GM19043 (cell line): ENCODE measurements at regions not wholly inside any gene's neighbourhood (a gene's known extent, or its start where the extent isn't known, plus 50 kb on each side); places are given as distances from the start of the nearest gene placed in this dataset.

Source experiments
- ATAC-seq: cut with Tn5 transposase; IDR thresholded peaks from one replicate; pipeline ENCODE4 v1.9.1; 2021; ENCODE audit warnings: low read depth; ENCODE audit not compliant: unreplicated experiment

DNA sequence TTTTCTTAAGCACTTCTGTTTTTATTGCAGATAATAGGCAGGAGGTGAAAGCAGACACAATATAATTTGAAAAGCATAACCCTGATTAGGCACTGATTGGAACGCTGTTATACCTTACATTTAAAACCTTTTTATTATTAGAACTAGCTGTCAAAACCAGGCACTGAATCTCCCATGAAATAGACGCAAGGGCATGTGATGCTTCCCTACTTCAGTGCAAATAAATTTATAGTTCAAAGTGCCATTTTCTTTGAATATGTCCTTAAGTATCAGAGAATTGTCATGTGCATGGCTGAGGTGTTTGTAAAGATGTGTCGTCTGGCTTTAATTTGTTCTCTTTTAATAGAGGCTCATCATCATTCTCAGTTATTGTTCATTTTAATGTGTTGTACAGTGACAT is 386.0 kb downstream of the NR2F2 start:
- ATAC-seq = no peak

DNA sequence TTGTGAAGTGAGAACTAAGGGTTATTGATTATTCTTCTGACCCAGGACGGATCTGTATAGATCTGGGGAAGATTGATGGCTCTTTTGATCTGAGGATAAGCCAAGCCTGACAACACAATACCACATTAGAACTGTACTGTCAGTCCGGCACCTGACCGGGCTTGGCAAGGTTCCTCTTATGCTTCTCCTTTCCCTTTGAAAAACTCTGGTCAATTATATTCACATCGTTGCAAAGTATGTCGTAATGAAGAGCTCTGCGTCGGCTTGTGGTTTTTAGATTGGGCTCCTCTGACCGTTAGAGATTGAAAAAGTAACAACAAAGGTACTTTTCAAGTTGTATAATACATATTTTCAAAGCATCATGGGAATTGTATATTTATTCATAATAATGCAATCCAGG is 389.8 kb downstream of the NR2F2 start:
- ATAC-seq = no peak

DNA sequence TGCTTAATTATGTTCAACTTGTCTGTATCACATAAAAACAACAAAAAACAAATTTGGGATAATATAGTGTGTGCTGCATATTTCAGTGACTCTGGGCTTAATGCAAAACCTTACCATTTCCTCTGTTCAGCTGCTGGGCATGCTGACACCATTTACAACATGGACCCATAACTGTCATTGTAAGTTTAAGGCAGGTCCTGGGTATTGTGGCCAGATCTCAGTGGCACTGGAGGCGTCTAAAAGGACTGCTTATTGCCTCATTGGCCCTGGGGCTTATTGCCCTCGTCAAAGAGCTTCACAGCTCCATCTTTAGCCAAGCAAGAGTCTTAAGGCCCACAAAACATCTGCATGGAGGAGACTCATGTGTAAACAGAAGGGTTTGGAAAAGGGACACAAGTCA is 390.2 kb downstream of the NR2F2 start:
- ATAC-seq = no peak

DNA sequence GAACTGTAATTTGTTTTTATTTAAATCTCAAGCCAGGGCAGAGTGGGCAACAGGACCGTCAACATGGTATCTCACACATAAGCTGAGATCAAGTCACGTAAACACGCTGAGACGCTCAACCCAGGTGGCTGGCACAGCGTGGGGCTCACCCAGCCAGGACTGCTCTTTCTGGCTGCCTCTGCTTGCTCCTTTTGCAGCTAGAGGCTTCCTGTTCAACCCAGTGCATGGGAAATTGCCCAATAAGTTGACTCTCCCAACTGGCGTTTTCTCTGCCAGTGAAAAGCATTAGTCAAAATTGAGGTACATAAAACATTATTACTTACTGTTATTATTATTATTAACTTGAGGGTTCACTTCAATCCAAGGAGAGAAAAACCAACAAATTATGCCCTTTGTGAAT is 398.1 kb downstream of the NR2F2 start:
- no peak for ATAC-seq

DNA sequence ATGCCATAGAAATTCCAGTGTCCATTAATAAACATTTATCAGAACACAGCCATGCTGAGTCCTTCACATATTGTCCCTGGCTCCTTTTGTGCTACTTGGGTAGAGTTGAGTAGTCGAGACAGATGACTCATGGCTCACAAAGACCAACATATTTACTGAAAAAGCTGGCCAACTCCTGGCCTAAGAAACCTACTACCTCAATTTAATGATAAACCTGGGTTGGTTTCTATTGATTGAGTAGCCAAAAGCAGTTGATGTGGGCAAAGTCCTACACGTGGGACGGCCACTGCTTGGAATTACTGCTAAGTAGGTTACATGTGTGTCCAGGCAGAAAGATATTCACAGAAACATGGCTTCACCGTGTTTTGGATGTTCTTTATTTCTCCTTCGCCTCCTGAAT is 402.2 kb downstream of the NR2F2 start:
- ATAC-seq = no peak

DNA sequence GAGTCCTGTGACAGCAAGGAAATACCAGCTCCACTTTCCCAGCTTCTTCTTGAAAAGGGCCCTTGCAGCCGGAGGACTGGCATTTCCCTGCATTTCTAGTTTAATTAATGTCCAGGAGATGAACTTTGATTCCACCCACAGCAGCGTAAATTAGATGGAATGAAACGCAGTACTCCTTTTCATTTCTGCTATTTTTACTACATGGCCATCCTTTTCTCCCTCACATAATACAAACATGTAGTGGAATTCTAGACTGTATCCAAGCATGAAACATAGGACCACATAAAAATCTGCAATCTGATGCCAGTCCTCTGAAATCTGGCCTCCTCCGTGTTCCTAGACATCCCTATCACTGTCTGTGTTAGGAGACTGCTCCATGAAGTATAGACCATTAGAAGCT is 403.2 kb downstream of the NR2F2 start:
- ATAC-seq = no peak

DNA sequence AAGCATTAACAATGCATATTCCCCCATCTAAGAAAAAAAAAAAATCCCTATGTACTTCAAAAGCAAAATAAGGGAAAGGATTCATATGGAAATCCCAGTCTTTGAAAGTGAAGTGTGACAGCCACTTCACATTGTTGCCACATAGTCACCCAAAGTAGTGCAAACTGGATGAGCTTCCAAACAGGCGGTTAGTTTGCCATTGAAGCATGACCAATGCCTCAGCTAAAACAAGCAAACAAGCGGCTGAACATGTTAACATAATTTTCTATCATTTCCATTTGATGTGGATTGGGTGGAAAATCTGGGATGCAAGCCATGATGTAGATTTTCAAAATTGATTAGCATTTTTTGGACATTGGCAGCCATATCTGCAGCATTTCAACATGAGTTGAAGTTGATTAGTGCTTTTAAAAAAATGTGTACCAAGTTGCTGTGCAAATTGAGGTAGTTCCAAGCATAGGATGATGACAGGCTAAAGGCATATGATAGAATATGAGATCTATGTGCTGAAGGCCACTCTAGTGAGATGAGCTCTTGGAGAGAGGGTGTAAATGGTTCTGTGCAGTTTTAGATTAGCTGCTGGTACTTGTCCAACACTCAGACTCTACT is 405.2 kb downstream of the NR2F2 start:
- ATAC-seq = no peak

DNA sequence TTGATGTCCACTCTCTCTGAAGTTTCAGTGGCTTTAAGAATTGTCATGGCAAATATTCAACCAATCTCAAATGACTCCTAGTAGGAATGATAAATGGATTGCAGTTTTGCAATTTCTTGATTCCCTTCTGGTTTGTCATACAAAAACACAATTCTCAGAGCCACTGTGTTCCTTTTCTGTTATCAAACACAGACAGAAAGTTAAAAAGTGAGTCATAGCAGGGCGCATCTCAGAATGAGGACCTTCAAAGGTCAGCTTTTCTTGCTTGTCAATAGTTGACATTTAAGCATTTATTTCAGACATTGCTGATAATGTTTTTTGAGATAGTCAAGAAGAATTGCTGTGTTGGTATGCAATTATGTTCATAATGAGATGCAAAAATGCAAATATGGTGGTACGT is 405.9 kb downstream of the NR2F2 start:
- ATAC-seq = no peak

DNA sequence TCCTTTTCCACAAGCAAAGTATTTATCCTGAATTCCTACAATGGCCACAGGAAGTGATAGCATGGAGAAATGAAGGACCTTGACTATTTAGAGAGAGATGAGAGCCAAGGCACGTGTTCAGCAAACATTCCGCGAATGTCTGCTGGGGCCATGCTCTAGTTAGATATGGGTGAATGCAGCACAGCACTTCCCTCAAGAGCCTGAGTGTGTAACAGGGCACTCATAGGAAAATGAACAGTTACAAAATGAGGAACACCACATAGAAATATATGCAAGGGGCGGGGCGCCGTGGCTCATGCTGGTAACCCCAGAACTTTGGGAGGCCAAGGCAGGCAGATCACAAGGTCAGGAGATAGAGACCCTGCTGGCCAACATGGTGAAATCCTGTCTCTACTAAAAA is 406.9 kb downstream of the NR2F2 start:
- ATAC-seq = no peak

DNA sequence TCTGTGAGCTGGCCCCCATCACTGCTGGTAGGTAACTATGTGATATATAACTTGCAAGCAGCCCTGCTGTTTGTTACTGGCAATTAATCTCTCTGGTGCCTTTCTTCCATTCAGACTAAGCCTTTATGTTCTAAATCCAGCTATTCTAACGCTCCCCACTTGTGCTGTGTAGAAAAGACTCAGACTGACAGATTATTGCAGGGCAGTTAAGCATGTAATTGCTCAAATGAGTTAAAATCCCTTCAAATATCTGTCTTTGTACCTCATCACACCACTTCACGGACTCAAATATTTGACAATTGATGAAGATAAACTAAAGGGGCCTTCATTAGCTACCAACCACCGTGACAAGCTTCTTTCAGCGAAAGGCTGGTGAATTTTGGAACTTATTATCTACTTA is 416.2 kb downstream of the NR2F2 start:
- no peak for ATAC-seq

DNA sequence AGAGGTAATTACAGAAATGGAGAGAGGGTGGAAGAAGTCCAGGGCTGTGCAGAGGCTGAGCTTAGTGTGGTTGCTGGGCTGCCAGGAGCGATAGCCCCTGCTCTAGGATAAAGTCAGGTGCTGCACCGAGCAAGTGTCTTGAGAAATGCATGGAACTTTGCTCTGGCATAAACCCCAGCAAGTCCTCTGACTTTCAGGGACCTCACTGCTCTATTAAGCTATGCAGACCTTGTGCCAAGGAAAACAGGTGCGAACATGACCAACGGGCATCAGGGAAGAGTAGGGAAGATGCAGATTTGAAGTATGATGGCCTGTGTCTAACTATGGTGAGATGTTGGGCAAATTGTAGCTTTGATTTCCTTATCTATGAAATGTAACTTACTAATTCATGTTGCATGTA is 416.8 kb downstream of the NR2F2 start:
- no peak for ATAC-seq

DNA sequence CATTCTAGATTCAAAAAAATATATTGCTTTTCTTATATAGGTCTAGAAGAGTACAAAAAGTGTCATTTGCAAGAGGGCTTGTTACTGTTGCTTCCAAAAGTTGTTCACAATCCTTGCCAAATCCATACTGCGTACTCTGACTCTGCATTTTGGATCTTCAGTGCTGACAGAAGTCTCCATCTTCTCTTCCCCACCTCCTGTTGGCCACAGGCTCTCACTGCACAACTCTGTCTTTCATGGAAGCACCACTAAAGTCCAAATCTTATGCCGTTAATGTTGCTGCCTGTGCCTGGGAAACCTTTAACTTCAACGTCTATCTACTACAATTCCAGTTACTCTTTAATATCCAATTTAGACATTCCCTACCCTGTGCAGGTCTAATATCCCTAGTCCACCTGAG is 419.9 kb downstream of the NR2F2 start:
- no peak for ATAC-seq

DNA sequence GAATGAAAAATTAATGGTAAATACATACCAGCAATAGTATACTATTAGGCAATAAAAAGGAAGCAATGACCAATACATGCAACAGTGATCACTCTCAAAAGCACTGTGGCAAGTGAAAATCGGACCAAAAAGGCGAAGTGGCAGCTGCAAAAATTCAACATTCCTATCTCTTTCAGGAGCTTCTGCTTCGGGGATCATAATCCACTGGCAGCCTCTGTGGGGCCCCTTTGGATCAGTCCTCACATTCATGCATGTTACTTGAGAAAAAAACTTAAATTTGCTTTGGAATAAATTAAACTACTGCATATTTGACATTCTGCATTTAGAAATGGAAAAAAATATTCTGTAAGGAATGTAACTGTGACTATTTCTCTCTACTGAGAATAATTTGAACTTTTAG is 425.6 kb downstream of the NR2F2 start:
- ATAC-seq = no peak

DNA sequence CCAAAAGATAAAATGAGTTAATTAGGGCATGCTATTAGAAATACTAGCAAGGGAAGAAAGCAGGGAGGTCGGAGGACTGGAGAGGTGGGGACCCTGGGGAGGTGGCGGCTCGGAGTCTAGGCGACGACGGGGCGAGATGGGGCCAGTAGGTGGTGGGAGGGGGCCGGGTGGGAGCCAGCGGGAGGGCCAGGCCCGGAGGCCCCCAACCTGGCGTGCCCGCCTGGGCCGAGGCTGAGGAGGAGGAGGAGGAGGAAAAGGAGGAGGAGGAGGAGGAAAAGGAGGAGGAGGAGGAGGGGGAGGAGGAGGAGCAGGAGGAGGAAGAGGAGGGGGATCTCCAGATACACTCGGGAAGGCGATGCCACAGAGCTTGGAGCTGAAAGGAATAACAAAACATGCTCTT is 426.2 kb downstream of the NR2F2 start:
- ATAC-seq = no peak

DNA sequence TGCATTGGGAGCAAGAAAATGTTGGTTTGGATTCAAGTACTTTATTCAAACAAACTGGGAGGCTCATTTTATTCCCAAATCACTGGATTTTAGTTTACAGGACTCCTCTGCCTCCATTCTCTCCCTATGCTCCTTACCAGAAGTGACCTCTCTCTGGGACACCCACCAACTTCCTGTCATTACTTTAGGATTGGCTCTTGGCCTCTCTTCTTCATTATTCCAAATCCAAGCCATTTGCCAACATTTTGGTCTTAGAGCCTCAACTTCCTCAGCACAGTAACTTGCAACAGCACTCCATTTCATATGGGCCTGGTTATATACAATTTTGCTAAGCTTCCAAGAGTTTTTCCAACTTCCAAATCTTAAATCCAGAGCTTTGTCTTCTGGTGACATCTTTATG is 432.1 kb downstream of the NR2F2 start:
- ATAC-seq = no peak

DNA sequence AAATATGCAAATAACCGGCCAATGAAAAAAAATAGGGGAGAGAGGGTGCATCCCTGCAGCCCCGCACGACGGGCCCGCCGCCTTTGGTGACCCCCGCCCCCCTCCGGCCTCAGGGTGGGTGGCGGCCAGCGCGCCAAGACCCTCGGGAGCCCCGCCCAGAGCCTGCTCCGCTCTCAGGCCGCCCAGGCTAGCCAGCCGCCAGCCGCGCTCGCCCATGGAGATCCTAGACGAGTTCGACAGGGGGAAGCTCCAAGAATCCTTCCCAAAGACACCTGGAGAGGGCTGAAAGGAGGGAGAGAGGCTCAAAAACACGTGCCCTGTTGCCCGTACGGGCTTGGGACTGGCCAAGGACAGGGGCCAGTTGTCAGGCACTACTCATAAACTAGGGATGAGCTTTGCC is 434.0 kb downstream of the NR2F2 start:
- no peak for ATAC-seq

DNA sequence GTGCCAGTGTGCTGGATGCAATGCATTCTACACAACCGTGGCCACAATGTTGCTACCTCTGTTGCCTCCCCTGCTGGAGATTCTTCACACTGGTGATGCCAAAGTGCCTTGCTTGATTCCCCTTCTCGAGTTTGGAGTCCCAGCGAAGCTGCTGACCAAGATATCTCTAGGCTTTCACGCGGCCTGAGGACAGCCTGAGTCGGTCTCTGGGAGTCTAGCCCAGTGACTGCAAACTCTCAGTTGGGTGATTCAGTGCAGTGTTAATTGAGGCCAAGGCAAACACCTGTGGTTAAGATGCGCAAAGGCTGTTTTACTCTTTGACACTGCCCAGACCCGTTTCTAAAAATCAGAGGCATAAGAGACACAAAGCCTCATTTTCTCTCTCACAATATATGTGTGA is 434.4 kb downstream of the NR2F2 start:
- ATAC-seq = no peak

DNA sequence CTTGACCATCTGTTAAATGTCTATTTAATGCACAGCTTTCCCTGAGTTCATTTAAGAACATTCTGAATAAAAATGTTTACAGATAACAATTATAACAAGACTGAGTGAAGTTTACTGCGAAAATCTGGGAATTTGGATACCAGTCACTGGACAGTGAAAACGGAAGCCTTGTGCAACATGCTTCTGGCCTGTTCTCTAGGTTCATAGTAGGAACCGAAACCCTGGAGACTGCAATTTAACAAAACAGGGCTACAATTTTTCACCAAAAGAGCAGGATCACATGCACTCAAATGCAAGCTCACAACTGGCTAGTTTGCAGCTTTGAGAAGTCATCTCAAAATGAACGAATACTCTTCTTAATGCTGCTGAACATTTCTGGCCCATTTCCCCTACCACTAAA is 435.9 kb downstream of the NR2F2 start:
- ATAC-seq = no peak

DNA sequence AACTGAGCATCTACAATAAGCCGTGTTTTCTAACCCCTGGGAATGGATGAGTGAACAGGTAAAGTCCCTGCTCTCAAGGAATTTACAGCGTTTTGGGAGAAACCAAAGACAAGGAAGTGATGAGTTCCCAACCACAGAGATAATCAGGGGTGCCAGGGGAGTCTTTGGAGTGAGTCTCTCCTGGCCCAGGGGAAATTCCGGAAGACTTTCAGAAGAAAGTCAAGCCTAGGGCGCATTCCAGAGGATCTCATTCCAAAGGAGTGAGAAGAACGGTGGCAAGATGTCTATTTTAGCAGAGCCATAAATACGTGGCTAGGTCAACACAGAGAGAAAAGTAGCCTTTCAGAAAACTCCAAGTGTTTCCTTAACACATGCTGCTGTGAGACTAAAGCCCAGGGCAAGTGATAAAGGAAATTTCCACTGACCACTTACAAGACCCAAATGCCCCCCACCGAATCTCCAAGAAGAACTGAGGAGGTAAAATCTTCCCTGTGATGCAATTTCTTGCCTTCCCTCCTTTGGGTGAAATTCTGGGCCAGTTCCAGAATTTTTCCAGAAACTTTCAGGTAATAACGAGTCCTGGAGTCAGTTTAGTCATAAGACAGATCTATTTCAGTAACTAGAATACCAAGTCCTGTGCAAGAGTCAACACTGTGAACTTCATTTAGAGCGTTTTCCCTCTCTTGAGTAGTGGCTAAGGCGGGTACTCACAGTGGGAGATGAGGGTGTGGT is 437.4 kb downstream of the NR2F2 start:
- no peak for ATAC-seq

DNA sequence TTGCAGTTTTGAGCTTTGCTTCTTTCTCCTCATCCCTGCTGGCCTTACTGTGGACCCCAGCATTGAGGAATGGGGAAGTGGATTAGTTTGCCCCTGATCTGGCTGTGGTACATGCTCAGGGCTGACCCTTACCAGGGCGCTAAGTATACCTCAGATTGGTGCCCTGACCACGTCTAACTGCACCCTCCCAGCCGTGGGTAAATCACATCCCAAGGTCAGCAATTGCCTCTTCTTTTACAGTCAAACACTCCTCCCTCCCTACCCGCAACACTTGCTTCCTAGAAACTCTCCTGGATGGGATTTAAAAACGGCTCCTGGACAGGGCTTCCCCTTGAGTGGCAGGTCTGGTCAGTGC is 437.9 kb downstream of the NR2F2 start:
- ATAC-seq = no peak

DNA sequence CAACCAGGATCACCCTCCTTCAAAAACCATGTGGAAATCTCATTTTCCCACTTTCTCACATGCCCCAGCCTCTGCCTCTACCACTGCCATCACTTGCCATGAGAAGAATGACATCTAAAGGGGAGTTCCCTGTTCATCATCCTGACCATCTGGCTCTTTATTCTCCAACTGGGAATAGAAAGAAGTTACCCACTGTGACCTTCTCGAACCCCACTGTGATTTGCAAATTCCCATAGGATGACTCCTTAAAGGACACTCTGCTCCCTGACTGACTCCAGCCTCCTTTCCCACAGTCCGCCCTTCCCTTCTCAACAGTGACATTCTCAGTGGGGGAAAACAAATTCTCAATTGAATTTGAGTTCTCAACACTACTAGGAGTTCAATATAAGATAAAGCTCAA is 440.5 kb downstream of the NR2F2 start:
- ATAC-seq = no peak

DNA sequence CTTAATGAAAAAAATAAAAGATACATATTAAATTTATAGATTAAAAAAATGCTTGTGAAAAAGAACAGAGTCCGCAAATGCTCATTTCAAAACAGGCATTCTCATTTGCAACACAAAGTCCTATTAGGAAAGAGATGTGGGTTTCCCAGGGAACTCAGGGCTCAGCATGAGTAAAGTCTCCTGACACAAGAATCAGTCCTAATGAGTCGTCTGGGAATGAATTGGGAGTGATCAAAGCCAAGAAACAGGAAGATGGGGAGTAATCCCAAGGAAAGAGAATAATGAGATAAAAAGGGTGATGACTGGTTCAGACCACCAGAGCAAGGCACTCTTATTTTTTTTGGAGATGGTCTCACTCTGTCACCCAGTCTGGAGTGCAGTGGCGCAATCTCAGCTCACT is 443.7 kb downstream of the NR2F2 start:
- no peak for ATAC-seq

DNA sequence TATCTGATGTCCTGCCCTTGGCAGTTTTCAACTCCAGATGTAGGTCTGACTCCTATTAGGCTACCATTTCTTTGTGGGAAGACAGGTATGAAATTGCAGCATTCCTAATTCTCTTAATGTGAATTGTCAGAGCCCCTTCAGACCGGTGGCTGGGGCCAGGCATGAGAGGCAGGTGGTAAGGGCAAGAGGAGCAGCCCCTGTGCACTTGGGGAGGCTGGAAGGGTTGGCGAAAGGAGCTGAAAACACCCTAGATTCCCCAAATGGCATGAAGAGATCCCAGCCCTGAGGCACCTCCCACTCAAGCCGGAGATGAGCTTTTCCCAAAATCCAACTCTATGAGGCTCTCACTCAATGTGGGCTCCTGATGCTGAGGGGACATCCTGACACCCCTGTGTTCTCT is 453.2 kb downstream of the NR2F2 start:
- no peak for ATAC-seq
